ENCODE measurements at regions not wholly inside any gene's neighbourhood (a gene's known extent, or its start where the extent isn't known, plus 50 kb on each side); places are given as distances from the start of the nearest gene placed in this dataset.

DNA sequence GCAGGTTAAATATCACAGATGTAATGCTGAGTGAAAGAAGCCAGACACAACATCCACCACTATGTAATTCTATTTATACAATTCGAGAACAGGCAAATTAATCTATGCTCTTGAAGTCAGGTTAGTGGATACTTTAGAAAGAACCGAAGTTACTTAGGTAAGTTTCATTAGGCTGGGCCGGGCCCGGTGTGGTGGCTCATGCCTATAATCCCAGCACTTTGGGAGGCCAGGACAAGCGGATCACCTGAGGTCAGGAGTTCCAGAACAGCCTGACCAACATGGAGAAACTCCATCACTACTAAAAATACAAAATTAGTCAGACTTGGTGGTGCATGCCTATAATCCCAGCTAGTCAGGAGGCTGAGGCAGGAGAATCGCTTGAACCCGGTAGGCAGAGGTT lies 1105.7 kb downstream of the NSUN3 start:
- no peak for TF ChIP-seq ZNF274 (IDR thresholded peaks at IDR 0.05; ENCODE audit: low read depth, low read length)
- TF ChIP-seq, protein P1, sequence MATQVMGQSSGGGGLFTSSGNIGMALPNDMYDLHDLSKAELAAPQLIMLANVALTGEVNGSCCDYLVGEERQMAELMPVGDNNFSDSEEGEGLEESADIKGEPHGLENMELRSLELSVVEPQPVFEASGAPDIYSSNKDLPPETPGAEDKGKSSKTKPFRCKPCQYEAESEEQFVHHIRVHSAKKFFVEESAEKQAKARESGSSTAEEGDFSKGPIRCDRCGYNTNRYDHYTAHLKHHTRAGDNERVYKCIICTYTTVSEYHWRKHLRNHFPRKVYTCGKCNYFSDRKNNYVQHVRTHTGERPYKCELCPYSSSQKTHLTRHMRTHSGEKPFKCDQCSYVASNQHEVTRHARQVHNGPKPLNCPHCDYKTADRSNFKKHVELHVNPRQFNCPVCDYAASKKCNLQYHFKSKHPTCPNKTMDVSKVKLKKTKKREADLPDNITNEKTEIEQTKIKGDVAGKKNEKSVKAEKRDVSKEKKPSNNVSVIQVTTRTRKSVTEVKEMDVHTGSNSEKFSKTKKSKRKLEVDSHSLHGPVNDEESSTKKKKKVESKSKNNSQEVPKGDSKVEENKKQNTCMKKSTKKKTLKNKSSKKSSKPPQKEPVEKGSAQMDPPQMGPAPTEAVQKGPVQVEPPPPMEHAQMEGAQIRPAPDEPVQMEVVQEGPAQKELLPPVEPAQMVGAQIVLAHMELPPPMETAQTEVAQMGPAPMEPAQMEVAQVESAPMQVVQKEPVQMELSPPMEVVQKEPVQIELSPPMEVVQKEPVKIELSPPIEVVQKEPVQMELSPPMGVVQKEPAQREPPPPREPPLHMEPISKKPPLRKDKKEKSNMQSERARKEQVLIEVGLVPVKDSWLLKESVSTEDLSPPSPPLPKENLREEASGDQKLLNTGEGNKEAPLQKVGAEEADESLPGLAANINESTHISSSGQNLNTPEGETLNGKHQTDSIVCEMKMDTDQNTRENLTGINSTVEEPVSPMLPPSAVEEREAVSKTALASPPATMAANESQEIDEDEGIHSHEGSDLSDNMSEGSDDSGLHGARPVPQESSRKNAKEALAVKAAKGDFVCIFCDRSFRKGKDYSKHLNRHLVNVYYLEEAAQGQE (IDR thresholded peaks at IDR 0.05; ENCODE audit: low read depth), result no peak
- no peak for TF ChIP-seq EZH2phosphoT487 (IDR thresholded peaks at IDR 0.05; ENCODE audit: borderline replicate concordance)
- TF ChIP-seq EGR1 (IDR thresholded peaks at IDR 0.05; ENCODE audit: low read depth), result no peak
- no peak for TF ChIP-seq ELF1 (IDR thresholded peaks at IDR 0.05; ENCODE audit: borderline replicate concordance, low read depth)
- TF ChIP-seq, protein P2, sequence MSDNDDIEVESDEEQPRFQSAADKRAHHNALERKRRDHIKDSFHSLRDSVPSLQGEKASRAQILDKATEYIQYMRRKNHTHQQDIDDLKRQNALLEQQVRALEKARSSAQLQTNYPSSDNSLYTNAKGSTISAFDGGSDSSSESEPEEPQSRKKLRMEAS (IDR thresholded peaks at IDR 0.05), result no peak
- TF ChIP-seq YY1 (IDR thresholded peaks at IDR 0.05; ENCODE audit: extremely low read depth, insufficient replicate concordance, low read depth, low read length), result no peak
- TF ChIP-seq ZFX (IDR thresholded peaks at IDR 0.05), result no peak
- no peak for TF ChIP-seq SRF (IDR thresholded peaks at IDR 0.05; ENCODE audit: low read depth)
- TF ChIP-seq JUND (IDR thresholded peaks at IDR 0.05), result no peak
- no peak for TF ChIP-seq TCF7L2 (IDR thresholded peaks at IDR 0.05; ENCODE audit: borderline replicate concordance, extremely low read depth, insufficient read depth, insufficient read length)
- no peak for TF ChIP-seq CEBPB (IDR thresholded peaks at IDR 0.05; ENCODE audit: low read depth)
- TF ChIP-seq, protein P3, sequence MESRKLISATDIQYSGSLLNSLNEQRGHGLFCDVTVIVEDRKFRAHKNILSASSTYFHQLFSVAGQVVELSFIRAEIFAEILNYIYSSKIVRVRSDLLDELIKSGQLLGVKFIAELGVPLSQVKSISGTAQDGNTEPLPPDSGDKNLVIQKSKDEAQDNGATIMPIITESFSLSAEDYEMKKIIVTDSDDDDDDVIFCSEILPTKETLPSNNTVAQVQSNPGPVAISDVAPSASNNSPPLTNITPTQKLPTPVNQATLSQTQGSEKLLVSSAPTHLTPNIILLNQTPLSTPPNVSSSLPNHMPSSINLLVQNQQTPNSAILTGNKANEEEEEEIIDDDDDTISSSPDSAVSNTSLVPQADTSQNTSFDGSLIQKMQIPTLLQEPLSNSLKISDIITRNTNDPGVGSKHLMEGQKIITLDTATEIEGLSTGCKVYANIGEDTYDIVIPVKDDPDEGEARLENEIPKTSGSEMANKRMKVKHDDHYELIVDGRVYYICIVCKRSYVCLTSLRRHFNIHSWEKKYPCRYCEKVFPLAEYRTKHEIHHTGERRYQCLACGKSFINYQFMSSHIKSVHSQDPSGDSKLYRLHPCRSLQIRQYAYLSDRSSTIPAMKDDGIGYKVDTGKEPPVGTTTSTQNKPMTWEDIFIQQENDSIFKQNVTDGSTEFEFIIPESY (IDR thresholded peaks at IDR 0.05; ENCODE audit: extremely low read depth, insufficient replicate concordance, low read length), result no peak
- TF ChIP-seq CBX3 (IDR thresholded peaks at IDR 0.05; ENCODE audit: low read depth), result no peak
- TF ChIP-seq, protein P4, sequence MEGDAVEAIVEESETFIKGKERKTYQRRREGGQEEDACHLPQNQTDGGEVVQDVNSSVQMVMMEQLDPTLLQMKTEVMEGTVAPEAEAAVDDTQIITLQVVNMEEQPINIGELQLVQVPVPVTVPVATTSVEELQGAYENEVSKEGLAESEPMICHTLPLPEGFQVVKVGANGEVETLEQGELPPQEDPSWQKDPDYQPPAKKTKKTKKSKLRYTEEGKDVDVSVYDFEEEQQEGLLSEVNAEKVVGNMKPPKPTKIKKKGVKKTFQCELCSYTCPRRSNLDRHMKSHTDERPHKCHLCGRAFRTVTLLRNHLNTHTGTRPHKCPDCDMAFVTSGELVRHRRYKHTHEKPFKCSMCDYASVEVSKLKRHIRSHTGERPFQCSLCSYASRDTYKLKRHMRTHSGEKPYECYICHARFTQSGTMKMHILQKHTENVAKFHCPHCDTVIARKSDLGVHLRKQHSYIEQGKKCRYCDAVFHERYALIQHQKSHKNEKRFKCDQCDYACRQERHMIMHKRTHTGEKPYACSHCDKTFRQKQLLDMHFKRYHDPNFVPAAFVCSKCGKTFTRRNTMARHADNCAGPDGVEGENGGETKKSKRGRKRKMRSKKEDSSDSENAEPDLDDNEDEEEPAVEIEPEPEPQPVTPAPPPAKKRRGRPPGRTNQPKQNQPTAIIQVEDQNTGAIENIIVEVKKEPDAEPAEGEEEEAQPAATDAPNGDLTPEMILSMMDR (IDR thresholded peaks at IDR 0.05 in 2 of 3, conservative IDR thresholded peaks at IDR 0.05 in 1 of 3; ENCODE audit: borderline replicate concordance in 1 of 3, insufficient read depth in 1 of 3, low read depth in 2 of 3, low read length in 2 of 3), result no peak
- TF ChIP-seq RAD21 (IDR thresholded peaks at IDR 0.05; ENCODE audit: low read depth), result no peak
- TF ChIP-seq POLR2A (IDR thresholded peaks at IDR 0.05; ENCODE audit: borderline replicate concordance, extremely low read depth, insufficient read depth, insufficient read length), result no peak
- TF ChIP-seq FOSL1 (IDR thresholded peaks at IDR 0.05; ENCODE audit: low read depth), result no peak
- TF ChIP-seq, protein P5, sequence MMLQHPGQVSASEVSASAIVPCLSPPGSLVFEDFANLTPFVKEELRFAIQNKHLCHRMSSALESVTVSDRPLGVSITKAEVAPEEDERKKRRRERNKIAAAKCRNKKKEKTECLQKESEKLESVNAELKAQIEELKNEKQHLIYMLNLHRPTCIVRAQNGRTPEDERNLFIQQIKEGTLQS (IDR thresholded peaks at IDR 0.05), result no peak
- Histone ChIP-seq H3K4me3 (replicated peaks in 1 of 2; ENCODE audit: low read depth in 1 of 2, low read length in 2 of 2) (no peak overlapping the region), H4K20me1 (ENCODE audit: insufficient read depth) (no peaks in the 10 kb centered on the region), H3K27me3 (ENCODE audit: insufficient read depth, low read length) (no peaks in the 10 kb centered on the region), H3K4me1 (ENCODE audit: control insufficient read depth in 1 of 2, insufficient read depth in 2 of 2, low read length in 2 of 2) (no peaks in the 10 kb centered on the region), H3K4me2 (ENCODE audit: low read length) (no peak overlapping the region), H2AFZ (ENCODE audit: low read depth, low read length, poor library complexity, severe bottlenecking) (no peak overlapping the region), H3K36me3 (ENCODE audit: control insufficient read depth in 1 of 2, insufficient read depth in 2 of 2, low read length in 2 of 2) (no peaks in the 10 kb centered on the region), H3K9me3 (ENCODE audit: control insufficient read depth in 1 of 2, insufficient read depth in 1 of 2, low read depth in 1 of 2, low read length in 2 of 2) (peaks cover 5 to 11% of the 10 kb centered on the region in 2 experiments; a peak in 3 of 4 replicates), H3K27ac (ENCODE audit: low read depth, low read length) (no peak overlapping the region), H3K9me2 (ENCODE audit: insufficient read depth) (no peaks in the 10 kb centered on the region), H3K79me2 (ENCODE audit: insufficient read depth, low read length) (no peaks in the 10 kb centered on the region), H3K9ac (ENCODE audit: low read length) (no peak overlapping the region)
- no peak for ATAC-seq
- DNase-seq (ENCODE audit: low read depth, low spot score), result no peak
- intact Hi-C loops (cut with micrococcal nuclease), result no loop called here
- RAD21 ChIA-PET (ENCODE audit: low non-redundant PET in 1 of 2, low total read pairs in 2 of 2, uncharacterized antibody in 2 of 2, unreplicated experiment in 2 of 2), result no interaction called here
- POLR2A ChIA-PET, result no interaction called here
- no TSS peak for BruUV-seq (replicated peaks)
- CTCF ChIA-PET, result no interaction called here
